ENCODE measurements at regions not wholly inside any gene's neighbourhood (a gene's known extent, or its start where the extent isn't known, plus 50 kb on each side); places are given as distances from the start of the nearest gene placed in this dataset.

GRCh38 chrX:14235004-14235403 is 205.3 kb upstream of the GEMIN8 start:
- TF ChIP-seq CTCF (optimal IDR thresholded peaks at IDR 0.05 in 1 of 3, IDR thresholded peaks at IDR 0.05 in 1 of 3, conservative IDR thresholded peaks at IDR 0.05 in 1 of 3; ENCODE audit: extremely low read depth in 1 of 3, insufficient read depth in 2 of 3, low read length in 3 of 3) = no peak
- TF ChIP-seq EZH2 (IDR thresholded peaks at IDR 0.05; ENCODE audit: low read length) = no peak
